Mucosa of rectum (tissue), 2 donors: ENCODE measurements at regions not wholly inside any gene's neighbourhood (a gene's known extent, or its start where the extent isn't known, plus 50 kb on each side); places are given as distances from the start of the nearest gene placed in this dataset.
"Not testable (repeated sequence)": the region's sequence is repeated elsewhere in the genome, so short reads cannot be mapped to it uniquely, and the experiment has no call there.

Experiments used
- H3K27ac ChIP-seq, 2 donors: one replicate each; pipeline ENCODE4 v1.7.0; 2013; ENCODE audit warnings: inconsistent platforms in 2 of 2, low read depth in 2 of 2, low read length in 2 of 2
- H3K27me3 ChIP-seq, 2 donors: one replicate each; pipeline ENCODE4 v1.7.0; 2013; ENCODE audit warnings: low read length in 2 of 2; ENCODE audit not compliant: control insufficient read depth in 2 of 2, insufficient read depth in 2 of 2
- H3K36me3 ChIP-seq, 2 donors: one replicate each; pipeline ENCODE4 v1.7.0; 2013; ENCODE audit warnings: low read length in 2 of 2; ENCODE audit not compliant: control insufficient read depth in 2 of 2, insufficient read depth in 2 of 2
- H3K4me1 ChIP-seq, 2 donors: one replicate each; pipeline ENCODE4 v1.7.0; 2013; ENCODE audit warnings: low read length in 2 of 2, mild to moderate bottlenecking in 1 of 2; ENCODE audit not compliant: control insufficient read depth in 2 of 2, insufficient read depth in 2 of 2
- H3K4me3 ChIP-seq, 2 donors: one replicate each; pipeline ENCODE4 v1.7.0; 2013; ENCODE audit warnings: low read length in 2 of 2
- H3K9ac ChIP-seq, 2 donors: one replicate each; pipeline ENCODE4 v1.7.0; 2013; ENCODE audit warnings: low read length in 2 of 2, low read depth in 1 of 2, mild to moderate bottlenecking in 1 of 2
- H3K9me3 ChIP-seq, 2 donors: one replicate each; pipeline ENCODE4 v1.7.0; 2013; ENCODE audit warnings: low read length in 2 of 2; ENCODE audit not compliant: control insufficient read depth in 2 of 2
- donor health status: healthy.
- donor health status: Normal muscosa, but diverticular disease.

- not testable (repeated sequence) for H3K4me1 ChIP-seq, H3K27me3 ChIP-seq, H3K9me3 ChIP-seq, H3K27ac ChIP-seq, H3K9ac ChIP-seq, H3K36me3 ChIP-seq, H3K4me3 ChIP-seq
These were observed 191.8 kb downstream of the KLRB1 start for GRCh38 chr12:9415898-9416297.

- not testable (repeated sequence) for H3K36me3 ChIP-seq, H3K27me3 ChIP-seq, H3K9ac ChIP-seq, H3K9me3 ChIP-seq, H3K27ac ChIP-seq, H3K4me3 ChIP-seq, H3K4me1 ChIP-seq
These were observed 193.9 kb downstream of the KLRB1 start for GRCh38 chr12:9413862-9414261.

GRCh38 chr12:9412459-9412858, 195.3 kb downstream of the KLRB1 start:
- H3K27me3 ChIP-seq, H3K9ac ChIP-seq, H3K36me3 ChIP-seq, H3K9me3 ChIP-seq, H3K4me3 ChIP-seq, H3K27ac ChIP-seq, H3K4me1 ChIP-seq: not testable (repeated sequence)

- H3K36me3 ChIP-seq, H3K27ac ChIP-seq, H3K4me1 ChIP-seq, H3K9ac ChIP-seq, H3K9me3 ChIP-seq, H3K4me3 ChIP-seq, H3K27me3 ChIP-seq: not testable (repeated sequence)
These were observed 196.0 kb downstream of the KLRB1 start for GRCh38 chr12:9411616-9412268.

DNA sequence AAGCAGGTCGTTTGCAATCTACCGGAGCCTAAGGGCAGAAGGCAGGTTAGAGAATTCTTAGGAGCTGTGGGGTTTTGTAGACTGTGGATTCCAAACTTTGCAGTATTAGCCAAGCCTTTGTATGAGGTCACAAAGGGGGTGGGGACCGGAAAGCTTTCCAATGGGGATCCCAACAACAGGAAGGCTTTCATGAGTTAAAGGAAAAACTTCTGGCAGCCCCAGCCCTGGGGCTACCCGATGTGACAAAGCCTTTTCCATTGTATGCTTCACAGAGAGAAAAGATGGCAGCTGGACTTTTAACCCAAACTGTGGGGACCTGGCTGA, 199.2 kb upstream of the PZP start:
- H3K27me3 ChIP-seq, H3K9ac ChIP-seq, H3K27ac ChIP-seq, H3K36me3 ChIP-seq, H3K4me1 ChIP-seq, H3K9me3 ChIP-seq: not testable (repeated sequence)
- H3K4me3 ChIP-seq = peak overlapping the region in 1 of 2 donors; percentile 7

DNA sequence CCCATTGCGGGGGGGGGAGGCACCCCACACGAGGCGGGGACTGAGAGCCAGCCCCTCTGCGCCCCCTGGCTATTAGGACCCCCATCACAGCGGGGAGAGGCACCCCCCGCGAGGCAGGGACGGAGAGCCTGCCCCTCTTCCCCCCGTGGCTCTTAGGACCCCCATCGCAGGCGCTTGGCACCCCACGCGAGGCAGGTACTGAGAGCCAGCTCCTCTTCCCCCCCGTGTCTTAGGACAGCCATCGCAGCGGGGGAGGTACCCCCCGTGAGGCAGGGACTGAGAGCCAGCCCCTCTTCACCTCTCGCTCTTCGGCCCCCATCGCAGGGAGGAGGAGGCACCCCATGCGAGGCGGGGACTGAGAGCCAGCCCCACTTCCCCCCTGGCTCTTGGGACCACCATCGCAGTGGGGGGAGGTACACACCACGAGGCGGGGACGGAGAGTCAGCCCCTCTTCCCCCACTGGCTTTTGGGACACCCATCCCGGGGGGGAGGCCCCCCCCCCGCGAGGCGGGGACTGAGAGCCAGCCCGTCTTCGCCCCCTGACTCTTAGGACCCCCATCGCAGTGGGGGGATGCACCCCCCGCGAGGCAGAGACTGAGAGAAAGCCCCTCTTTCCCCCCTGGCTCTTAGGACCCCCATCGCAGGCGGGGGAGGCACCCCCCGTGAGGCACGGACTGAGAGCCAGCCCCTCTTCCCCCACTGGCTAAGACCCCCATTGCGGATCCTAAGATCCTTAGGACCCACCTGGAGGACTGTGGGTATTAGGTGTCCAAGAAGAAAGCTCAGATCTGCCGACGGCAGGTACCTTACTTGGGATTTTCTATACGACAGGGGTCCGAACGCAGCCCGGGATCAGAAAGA, 198.6 kb upstream of the PZP start:
- no peaks in the 10 kb centered on the region for H3K27me3 ChIP-seq
- H3K4me3 ChIP-seq = peak overlapping the region in 1 of 2 donors; percentile 7
- no peaks in the 10 kb centered on the region for H3K4me1 ChIP-seq
- H3K9me3 ChIP-seq = no peaks in the 10 kb centered on the region
- H3K36me3 ChIP-seq = no peaks in the 10 kb centered on the region
- no peak overlapping the region for H3K9ac ChIP-seq
- H3K27ac ChIP-seq = no peak overlapping the region

GRCh38 chr12:9405886-9406563, 197.8 kb upstream of the PZP start:
- Histone ChIP-seq H3K27me3 (no peaks in the 10 kb centered on the region), H3K4me3 (no peak overlapping the region), H3K9ac (no peak overlapping the region), H3K4me1 (no peaks in the 10 kb centered on the region), H3K27ac (no peak overlapping the region), H3K36me3 (no peaks in the 10 kb centered on the region), H3K9me3 (no peaks in the 10 kb centered on the region)

DNA sequence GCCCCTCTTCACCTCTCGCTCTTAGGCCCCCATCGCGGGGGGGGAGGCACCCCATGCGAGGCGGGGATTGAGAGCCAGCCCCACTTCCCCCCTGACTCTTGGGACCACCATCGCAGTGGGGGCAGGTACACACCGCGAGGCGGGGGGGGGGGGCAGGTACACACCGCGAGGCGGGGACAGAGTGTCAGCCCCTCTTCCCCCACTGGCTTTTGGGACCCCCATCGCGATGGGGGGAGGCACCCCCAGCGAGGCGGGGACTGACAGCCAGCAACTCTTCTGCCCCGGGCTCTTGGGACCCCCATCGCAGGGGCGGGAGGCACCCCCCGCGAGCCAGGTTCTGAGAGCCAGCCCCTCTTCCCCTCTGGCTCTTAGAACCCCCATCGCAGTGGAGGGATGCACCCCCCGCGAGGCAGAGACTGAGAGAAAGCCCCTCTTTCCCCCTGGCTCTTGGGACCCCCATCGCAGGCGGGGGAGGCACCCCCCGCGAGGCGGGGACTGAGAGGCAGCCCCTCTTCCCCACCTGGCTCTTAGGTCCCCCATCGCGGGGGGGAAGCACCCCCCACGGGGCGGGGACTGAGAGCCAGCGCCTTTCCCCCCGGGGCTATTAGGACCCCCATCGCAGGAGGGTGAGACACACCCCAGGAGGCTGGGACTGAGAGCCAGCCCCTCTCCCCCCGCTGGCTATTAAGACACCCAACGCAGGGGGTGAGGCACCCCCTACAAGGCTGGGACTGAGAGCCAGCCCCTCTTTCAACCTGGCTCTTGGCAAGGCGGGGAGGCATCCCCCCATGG, 196.5 kb upstream of the PZP start:
- no peak overlapping the region for H3K4me3 ChIP-seq
- no peak overlapping the region for H3K9ac ChIP-seq
- H3K27ac ChIP-seq = no peak overlapping the region
- H3K9me3 ChIP-seq = no peaks in the 10 kb centered on the region
- H3K4me1 ChIP-seq = no peaks in the 10 kb centered on the region
- H3K36me3 ChIP-seq = no peaks in the 10 kb centered on the region
- no peaks in the 10 kb centered on the region for H3K27me3 ChIP-seq

DNA sequence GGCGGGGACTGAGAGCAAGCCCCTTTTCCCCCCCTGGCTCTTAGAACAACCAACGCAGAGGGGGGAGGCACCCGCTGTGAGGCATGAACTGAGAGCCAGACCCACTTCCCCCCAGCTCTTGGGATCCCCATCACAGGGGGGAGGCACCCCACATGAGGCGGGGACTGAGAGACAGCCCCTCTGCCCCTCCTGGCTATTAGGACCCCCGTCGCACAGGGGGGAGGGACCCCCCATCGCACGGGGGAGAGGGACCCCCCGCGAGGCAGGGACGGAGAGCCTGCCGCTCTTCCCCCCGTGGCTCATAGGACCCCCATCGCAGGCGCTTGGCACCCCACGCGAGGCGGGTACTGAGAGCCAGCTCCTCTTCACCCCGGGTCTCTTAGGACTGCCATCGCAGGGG, 195.8 kb upstream of the PZP start:
- Histone ChIP-seq H3K4me1 (no peaks in the 10 kb centered on the region), H3K36me3 (no peaks in the 10 kb centered on the region), H3K27me3 (no peaks in the 10 kb centered on the region), H3K9ac (no peak overlapping the region), H3K9me3 (no peaks in the 10 kb centered on the region), H3K27ac (no peak overlapping the region), H3K4me3 (no peak overlapping the region)
